Tibial artery (tissue), 4 donors: ENCODE measurements at regions not wholly inside any gene's neighbourhood (a gene's known extent, or its start where the extent isn't known, plus 50 kb on each side); places are given as distances from the start of the nearest gene placed in this dataset.

Experiments
- DNase-seq, 2 donors: peaks; one replicate each; pipeline ENCODE4 v3.0.0-alpha.2; 2019
- H3K27ac ChIP-seq, 2 donors: fragments of 200-600 bp; sonication (generic) in 1 of 2; 1 replicate in 1 of 2; 2 replicates in 1 of 2; pipeline ENCODE4 v1.5.1; 2018 to 2019; ENCODE audit warnings: mild to moderate bottlenecking in 1 of 2
- H3K27me3 ChIP-seq, 2 donors: fragments of 200-600 bp; sonication (generic) in 1 of 2; one replicate each; pipeline versions ENCODE4 v1.5.1 to v1.6.0; 2016 to 2019
- H3K36me3 ChIP-seq, 3 donors: fragments of 200-600 bp; sonication (generic) in 2 of 3; one replicate each; pipeline ENCODE4 v1.5.1; 2016 to 2019; ENCODE audit warnings: mild to moderate bottlenecking in 2 of 3
- H3K4me1 ChIP-seq, 4 donors: fragments of 200-600 bp; sonication (generic) in 2 of 4; 1 replicate in 3 of 4; 2 replicates in 1 of 4; pipeline ENCODE4 v1.5.1; 2016 to 2019
- H3K4me3 ChIP-seq, 2 donors: fragments of 200-600 bp; sonication (generic) in 1 of 2; 1 replicate in 1 of 2; 2 replicates in 1 of 2; pipeline ENCODE4 v1.5.1; 2018 to 2019; ENCODE audit warnings: mild to moderate bottlenecking in 2 of 2
- H3K9me3 ChIP-seq, 3 donors: fragments of 200-600 bp; sonication (generic) in 1 of 3; one replicate each; pipeline ENCODE4 v1.5.1; 2016 to 2019
- intact Hi-C: fragments of 100-400 bp; cut with DNase I; formaldehyde crosslinking; loops from one replicate; pipeline ENCODE4 v1.15.0; 2023; ENCODE audit warnings: low total_unique reads
- TF ChIP-seq, protein P1 (sequence below), 2 experiments: fragments of 200-600 bp in 1 of 2; fragments of 450-650 bp in 1 of 2; IDR thresholded peaks; one replicate each; pipeline ENCODE4 v1.5.1; 2017 to 2019; ENCODE audit warnings: antibody characterized with exemption in 2 of 2, mild to moderate bottlenecking in 1 of 2, moderate library complexity in 1 of 2

DNA sequence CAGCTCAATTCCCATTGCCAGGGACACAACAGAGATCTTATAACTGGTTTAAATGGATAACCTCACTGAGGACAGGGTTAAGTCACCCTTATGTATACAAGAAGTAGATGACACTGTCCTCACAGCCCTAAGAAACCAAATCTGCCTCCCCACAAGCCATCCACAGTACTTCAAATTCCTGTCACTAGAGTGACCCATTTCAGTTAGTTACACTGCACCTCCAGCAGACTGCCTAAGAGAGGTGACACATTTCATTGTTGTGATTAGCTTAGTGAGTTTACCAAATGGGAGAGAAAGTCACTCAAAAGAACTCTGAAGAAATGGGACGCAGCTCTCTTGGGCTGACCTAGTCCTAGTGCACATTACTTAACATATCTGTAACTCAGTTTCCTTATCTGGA is 53.6 kb upstream of the HTR1A start:
- TF ChIP-seq, protein P1, sequence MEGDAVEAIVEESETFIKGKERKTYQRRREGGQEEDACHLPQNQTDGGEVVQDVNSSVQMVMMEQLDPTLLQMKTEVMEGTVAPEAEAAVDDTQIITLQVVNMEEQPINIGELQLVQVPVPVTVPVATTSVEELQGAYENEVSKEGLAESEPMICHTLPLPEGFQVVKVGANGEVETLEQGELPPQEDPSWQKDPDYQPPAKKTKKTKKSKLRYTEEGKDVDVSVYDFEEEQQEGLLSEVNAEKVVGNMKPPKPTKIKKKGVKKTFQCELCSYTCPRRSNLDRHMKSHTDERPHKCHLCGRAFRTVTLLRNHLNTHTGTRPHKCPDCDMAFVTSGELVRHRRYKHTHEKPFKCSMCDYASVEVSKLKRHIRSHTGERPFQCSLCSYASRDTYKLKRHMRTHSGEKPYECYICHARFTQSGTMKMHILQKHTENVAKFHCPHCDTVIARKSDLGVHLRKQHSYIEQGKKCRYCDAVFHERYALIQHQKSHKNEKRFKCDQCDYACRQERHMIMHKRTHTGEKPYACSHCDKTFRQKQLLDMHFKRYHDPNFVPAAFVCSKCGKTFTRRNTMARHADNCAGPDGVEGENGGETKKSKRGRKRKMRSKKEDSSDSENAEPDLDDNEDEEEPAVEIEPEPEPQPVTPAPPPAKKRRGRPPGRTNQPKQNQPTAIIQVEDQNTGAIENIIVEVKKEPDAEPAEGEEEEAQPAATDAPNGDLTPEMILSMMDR (IDR thresholded peaks at IDR 0.05), result no peak
- no peaks in the 10 kb centered on the region for H3K9me3 ChIP-seq
- H3K27ac ChIP-seq, result no peak overlapping the region
- no peak overlapping the region for H3K4me3 ChIP-seq
- no peaks in the 10 kb centered on the region for H3K27me3 ChIP-seq
- no peaks in the 10 kb centered on the region for H3K36me3 ChIP-seq
- intact Hi-C loops, result no loop called here
- no peaks in the 10 kb centered on the region for H3K4me1 ChIP-seq
- DNase-seq, result no peak
